ENCODE measurements at regions not wholly inside any gene's neighbourhood (a gene's known extent, or its start where the extent isn't known, plus 50 kb on each side); places are given as distances from the start of the nearest gene placed in this dataset.
A peak's percentile ranks its signal among the peaks of the same experiment; 100 is the strongest.
"Not testable (repeated sequence)": the region's sequence is repeated elsewhere in the genome, so short reads cannot be mapped to it uniquely, and the experiment has no call there.

- ATAC-seq: no peak
Observed at GRCh38 chr5:111631328-111631727, 119.0 kb upstream of the STARD4 start.

- ATAC-seq: no peak
Observed at GRCh38 chr5:111628901-111629300, 116.6 kb upstream of the STARD4 start.

- ATAC-seq: peak; percentile 79 to 87
Observed at GRCh38 chr5:111627862-111628261, 115.5 kb upstream of the STARD4 start.

- no peak for ATAC-seq
Observed at GRCh38 chr5:111626473-111627148, 114.3 kb upstream of the STARD4 start.

DNA sequence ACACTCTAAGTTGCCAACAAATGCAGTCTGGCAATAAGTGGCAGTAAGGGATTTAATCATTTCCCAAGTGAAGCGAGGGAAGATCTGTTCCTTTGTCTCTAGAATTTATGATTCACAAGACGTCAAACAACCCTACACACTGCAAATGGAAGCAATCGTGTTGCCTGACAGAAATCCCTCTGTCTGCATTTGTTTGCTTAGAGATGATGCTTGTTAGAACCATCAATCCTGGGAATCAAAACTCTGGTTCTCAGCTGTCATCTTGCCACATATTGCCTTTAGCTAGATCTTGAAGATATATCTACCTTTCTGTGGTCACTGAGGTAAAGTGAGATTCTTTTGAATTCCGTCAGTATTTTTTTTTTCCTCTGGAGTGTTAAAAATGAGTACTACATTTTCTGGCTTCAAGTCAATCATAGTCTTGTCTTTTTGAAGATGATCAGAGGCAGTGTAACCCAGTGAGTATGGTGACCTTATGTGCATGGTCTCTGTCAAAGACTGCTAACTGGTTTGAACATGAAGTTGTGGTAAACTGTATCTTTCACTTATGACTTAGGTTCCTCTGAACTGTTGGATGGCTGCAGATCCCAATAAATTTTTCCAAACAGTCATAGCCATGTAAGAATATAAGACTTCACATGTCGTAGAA is 106.4 kb upstream of the STARD4 start:
- ATAC-seq: no peak

GRCh38 chr5:111615054-111615453 is 102.7 kb upstream of the STARD4 start:
- ATAC-seq: no peak

GRCh38 chr5:111612013-111612630 is 99.8 kb upstream of the STARD4 start:
- not testable (repeated sequence) for ATAC-seq

GRCh38 chr5:111606194-111606593 is 93.9 kb upstream of the STARD4 start:
- ATAC-seq: no peak

- no peak for ATAC-seq
Observed at GRCh38 chr5:111603446-111603827, 91.1 kb upstream of the STARD4 start.

GRCh38 chr5:111602817-111603445 is 90.6 kb upstream of the STARD4 start:
- no peak for ATAC-seq

GRCh38 chr5:111598996-111599395 is 86.7 kb upstream of the STARD4 start:
- no peak for ATAC-seq

DNA sequence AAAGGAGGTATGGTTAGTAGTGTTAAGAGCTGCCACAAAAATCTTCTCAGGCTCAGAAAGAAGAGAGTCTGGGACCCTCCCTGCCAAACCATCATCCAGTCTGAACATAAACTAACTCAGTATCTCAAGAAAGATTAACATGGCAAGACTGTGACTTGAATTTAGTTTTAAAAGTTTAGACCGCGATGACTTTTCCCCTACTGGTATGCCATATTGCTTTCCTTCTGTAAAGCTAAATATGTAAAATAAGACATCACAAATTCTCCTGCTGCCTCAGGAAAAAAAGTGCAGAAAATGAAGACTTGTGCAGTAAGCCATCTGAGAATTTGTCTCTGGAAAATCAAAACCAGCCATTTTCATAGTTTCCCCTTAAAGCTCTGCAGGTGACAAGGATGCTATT is 85.2 kb upstream of the STARD4 start:
- ATAC-seq: no peak

GRCh38 chr5:111596705-111597104 is 84.4 kb upstream of the STARD4 start:
- no peak for ATAC-seq

- no peak for ATAC-seq
Observed at GRCh38 chr5:111595425-111595824, 83.1 kb upstream of the STARD4 start.

GRCh38 chr5:111589316-111589715 is 77.0 kb upstream of the STARD4 start:
- no peak for ATAC-seq

- no peak for ATAC-seq
Observed at GRCh38 chr5:111587728-111588127, 75.4 kb upstream of the STARD4 start.

DNA sequence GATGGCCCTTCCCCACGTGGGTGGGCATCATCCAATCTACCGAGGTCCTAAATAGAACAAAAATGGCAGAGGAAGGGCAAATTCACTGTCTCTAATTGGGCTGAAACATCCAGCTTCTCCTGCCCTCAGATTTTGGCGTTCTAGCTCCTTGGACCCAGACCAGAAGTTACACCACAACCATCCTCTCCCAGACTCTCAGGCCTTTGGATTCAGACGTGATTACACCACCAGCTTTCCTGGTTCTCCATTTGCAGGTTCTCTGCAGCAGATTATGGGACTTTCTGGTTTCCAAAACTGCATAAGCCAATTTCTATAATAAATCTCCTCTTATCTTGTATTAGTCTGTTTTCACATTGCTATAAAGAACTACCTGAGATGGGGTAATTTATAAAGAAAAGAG is 73.6 kb upstream of the STARD4 start:
- ATAC-seq: no peak

GRCh38 chr5:111585291-111585690 is 73.0 kb upstream of the STARD4 start:
- ATAC-seq: no peak

DNA sequence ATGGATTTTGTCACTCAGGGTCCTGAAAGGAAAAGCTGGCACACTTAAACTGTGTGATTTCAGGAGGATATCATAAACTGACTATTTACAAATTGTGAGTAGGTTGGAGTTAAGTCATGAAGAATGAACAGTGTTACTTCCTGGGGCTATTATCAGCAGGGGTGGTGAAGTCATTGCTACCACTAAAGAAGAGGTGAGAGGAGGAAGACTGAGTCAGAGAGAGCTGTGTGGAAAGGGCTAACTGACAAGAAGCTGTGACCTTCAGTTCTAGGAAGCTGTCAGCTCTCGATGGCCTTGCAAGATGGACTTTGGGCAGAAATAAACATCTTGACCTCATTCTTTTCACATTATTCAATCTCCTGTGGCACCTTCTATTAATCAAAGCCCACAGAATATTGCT is 72.3 kb upstream of the STARD4 start:
- ATAC-seq: no peak

GRCh38 chr5:111583758-111584203 is 71.4 kb upstream of the STARD4 start:
- no peak for ATAC-seq

- ATAC-seq: no peak
Observed at GRCh38 chr5:111582993-111583601, 70.8 kb upstream of the STARD4 start.

- no peak for ATAC-seq
Observed at GRCh38 chr5:111582451-111582850, 70.1 kb upstream of the STARD4 start.

DNA sequence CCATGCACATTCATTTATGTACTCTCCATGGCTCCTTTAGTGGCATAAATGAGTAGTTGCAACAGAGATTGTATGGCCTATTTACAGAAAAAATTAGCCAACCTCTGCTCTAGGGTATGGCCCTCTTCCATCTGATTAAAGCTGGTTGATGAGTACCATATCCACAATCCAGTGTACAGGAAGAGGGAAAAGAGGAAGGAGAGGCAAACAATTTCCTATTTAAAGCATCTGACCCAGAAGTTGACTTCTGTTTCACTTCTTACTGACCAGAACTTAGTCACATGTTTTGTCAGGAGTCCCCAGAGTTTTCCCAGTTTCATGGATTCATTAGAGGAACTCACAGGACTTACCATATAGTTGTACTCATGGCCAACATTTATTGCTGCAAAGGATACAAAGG is 68.6 kb upstream of the STARD4 start:
- no peak for ATAC-seq
